Vagina (tissue), 2 donors: ENCODE measurements at regions not wholly inside any gene's neighbourhood (a gene's known extent, or its start where the extent isn't known, plus 50 kb on each side); places are given as distances from the start of the nearest gene placed in this dataset.

Experiments
- DNase-seq, 2 donors: peaks; one replicate each; pipeline ENCODE4 v3.0.0-alpha.2; 2017; ENCODE audit errors: extremely low spot score in 2 of 2
- H3K27ac ChIP-seq: fragments of 200-600 bp; sonication (generic); one replicate; pipeline ENCODE4 v1.5.1; 2019
- H3K27me3 ChIP-seq: fragments of 200-600 bp; sonication (generic); one replicate; pipeline ENCODE4 v1.5.1; 2019
- H3K36me3 ChIP-seq, 2 donors: fragments of 200-600 bp; sonication (generic); one replicate each; pipeline ENCODE4 v1.5.1; 2017 to 2019
- H3K4me1 ChIP-seq: fragments of 200-600 bp; sonication (generic); one replicate; pipeline ENCODE4 v1.5.1; 2019
- H3K4me3 ChIP-seq, 2 donors: fragments of 200-600 bp; sonication (generic); 1 replicate in 1 of 2; 2 replicates in 1 of 2; pipeline ENCODE4 v1.5.1; 2016 to 2019
- H3K9me3 ChIP-seq: fragments of 200-600 bp; sonication (generic); one replicate; pipeline ENCODE4 v1.5.1; 2019
- CTCF ChIP-seq, 3 experiments: fragments of 450-650 bp in 2 of 3; fragments of 200-600 bp in 1 of 3; sonication (generic) in 1 of 3; IDR thresholded peaks; one replicate each; pipeline ENCODE4 v1.5.1; 2017 to 2019; ENCODE audit warnings: antibody characterized with exemption in 3 of 3, mild to moderate bottlenecking in 2 of 3, moderate library complexity in 2 of 3
- POLR2A ChIP-seq, 2 donors: fragments of 450-650 bp; IDR thresholded peaks; one replicate each; pipeline ENCODE4 v1.6.1; 2017; ENCODE audit warnings: antibody characterized with exemption in 2 of 2, mild to moderate bottlenecking in 2 of 2, moderate library complexity in 2 of 2
- POLR2AphosphoS5 ChIP-seq, 2 donors: sonication (generic); formaldehyde crosslinking; IDR thresholded peaks; one replicate each; pipeline ENCODE4 v1.9.0; 2017; ENCODE audit warnings: antibody characterized with exemption in 2 of 2, mild to moderate bottlenecking in 2 of 2, low read depth in 1 of 2; ENCODE audit not compliant: insufficient read depth in 1 of 2
- intact Hi-C: fragments of 100-400 bp; cut with DNase I; formaldehyde crosslinking; loops from one replicate; pipeline ENCODE4 v1.15.1; 2023

GRCh38 chr12:72093930-72094329, 155.3 kb downstream of the TPH2 start:
- H3K27ac ChIP-seq: no peak overlapping the region
- no peaks in the 10 kb centered on the region for H3K9me3 ChIP-seq
- H3K36me3 ChIP-seq: no peaks in the 10 kb centered on the region
- H3K27me3 ChIP-seq: no peaks in the 10 kb centered on the region
- no peak for DNase-seq
- intact Hi-C loops: no loop called here
- TF ChIP-seq CTCF (IDR thresholded peaks at IDR 0.05): no peak
- no peak for TF ChIP-seq POLR2A (IDR thresholded peaks at IDR 0.05)
- TF ChIP-seq POLR2AphosphoS5 (IDR thresholded peaks at IDR 0.05; ENCODE audit: insufficient read depth in 1 of 2, low read depth in 1 of 2): no peak
- H3K4me3 ChIP-seq: no peak overlapping the region
- H3K4me1 ChIP-seq: no peaks in the 10 kb centered on the region

- intact Hi-C loops: no loop called here
- no peaks in the 10 kb centered on the region for H3K9me3 ChIP-seq
- no peak overlapping the region for H3K27ac ChIP-seq
- no peaks in the 10 kb centered on the region for H3K4me1 ChIP-seq
- DNase-seq: no peak
- H3K27me3 ChIP-seq: no peaks in the 10 kb centered on the region
- no peaks in the 10 kb centered on the region for H3K36me3 ChIP-seq
- TF ChIP-seq POLR2A (IDR thresholded peaks at IDR 0.05) (no peak), POLR2AphosphoS5 (IDR thresholded peaks at IDR 0.05; ENCODE audit: insufficient read depth in 1 of 2, low read depth in 1 of 2) (no peak), CTCF (IDR thresholded peaks at IDR 0.05) (no peak)
- no peak overlapping the region for H3K4me3 ChIP-seq
These were observed 155.8 kb downstream of the TPH2 start for GRCh38 chr12:72094490-72094889.

GRCh38 chr12:72095025-72095424, 156.4 kb downstream of the TPH2 start:
- no peak for DNase-seq
- Histone ChIP-seq H3K27ac (no peak overlapping the region), H3K9me3 (no peaks in the 10 kb centered on the region), H3K4me1 (no peaks in the 10 kb centered on the region), H3K36me3 (no peaks in the 10 kb centered on the region), H3K4me3 (no peak overlapping the region), H3K27me3 (no peaks in the 10 kb centered on the region)
- TF ChIP-seq CTCF (IDR thresholded peaks at IDR 0.05) (no peak), POLR2AphosphoS5 (IDR thresholded peaks at IDR 0.05; ENCODE audit: insufficient read depth in 1 of 2, low read depth in 1 of 2) (no peak), POLR2A (IDR thresholded peaks at IDR 0.05) (no peak)
- intact Hi-C loops: no loop called here

GRCh38 chr12:72098622-72099021, 160.0 kb downstream of the TPH2 start:
- Histone ChIP-seq H3K4me1 (no peaks in the 10 kb centered on the region), H3K27ac (no peak overlapping the region), H3K36me3 (no peaks in the 10 kb centered on the region), H3K4me3 (no peak overlapping the region), H3K9me3 (no peaks in the 10 kb centered on the region), H3K27me3 (no peaks in the 10 kb centered on the region)
- intact Hi-C loops: no loop called here
- DNase-seq: no peak
- TF ChIP-seq POLR2A (IDR thresholded peaks at IDR 0.05) (no peak), CTCF (IDR thresholded peaks at IDR 0.05) (no peak), POLR2AphosphoS5 (IDR thresholded peaks at IDR 0.05; ENCODE audit: insufficient read depth in 1 of 2, low read depth in 1 of 2) (no peak)

GRCh38 chr12:72100854-72101253, 162.2 kb downstream of the TPH2 start:
- intact Hi-C loops: no loop called here
- H3K4me1 ChIP-seq: no peaks in the 10 kb centered on the region
- no peak for DNase-seq
- TF ChIP-seq POLR2A (IDR thresholded peaks at IDR 0.05) (no peak), CTCF (IDR thresholded peaks at IDR 0.05) (no peak), POLR2AphosphoS5 (IDR thresholded peaks at IDR 0.05; ENCODE audit: insufficient read depth in 1 of 2, low read depth in 1 of 2) (no peak)
- no peak overlapping the region for H3K4me3 ChIP-seq
- no peak overlapping the region for H3K27ac ChIP-seq
- no peaks in the 10 kb centered on the region for H3K27me3 ChIP-seq
- no peaks in the 10 kb centered on the region for H3K36me3 ChIP-seq
- H3K9me3 ChIP-seq: no peaks in the 10 kb centered on the region
